ENCODE measurements at regions not wholly inside any gene's neighbourhood (a gene's known extent, or its start where the extent isn't known, plus 50 kb on each side); places are given as distances from the start of the nearest gene placed in this dataset.
"Not testable (repeated sequence)": the region's sequence is repeated elsewhere in the genome, so short reads cannot be mapped to it uniquely, and the experiment has no call there.

- DNase-seq = no peak
These were observed 386.5 kb upstream of the SLC39A10 start for GRCh38 chr2:195270466-195271039.

GRCh38 chr2:195269220-195269619 lies 387.8 kb upstream of the SLC39A10 start:
- DNase-seq = no peak

- no peak for DNase-seq
These were observed 399.0 kb upstream of the SLC39A10 start for GRCh38 chr2:195257979-195258378.

- no peak for DNase-seq
These were observed 405.0 kb upstream of the SLC39A10 start for GRCh38 chr2:195252018-195252417.

- DNase-seq = no peak
These were observed 405.8 kb upstream of the SLC39A10 start for GRCh38 chr2:195251214-195251613.

- no peak for DNase-seq
These were observed 418.2 kb upstream of the SLC39A10 start for GRCh38 chr2:195238826-195239225.

GRCh38 chr2:195238379-195238778 lies 418.6 kb upstream of the SLC39A10 start:
- DNase-seq = no peak

- not testable (repeated sequence) for DNase-seq
These were observed 428.5 kb upstream of the SLC39A10 start for GRCh38 chr2:195228547-195228946.

- DNase-seq = no peak
These were observed 443.0 kb upstream of the SLC39A10 start for GRCh38 chr2:195214072-195214471.

GRCh38 chr2:195212586-195212985 lies 444.4 kb upstream of the SLC39A10 start:
- no peak for DNase-seq

GRCh38 chr2:195202163-195202845 lies 454.7 kb upstream of the SLC39A10 start:
- DNase-seq = no peak

- DNase-seq = no peak
These were observed 457.2 kb upstream of the SLC39A10 start for GRCh38 chr2:195199864-195200263.

GRCh38 chr2:195181059-195181705 lies 475.8 kb upstream of the SLC39A10 start:
- no peak for DNase-seq

GRCh38 chr2:195168369-195168768 lies 488.7 kb upstream of the SLC39A10 start:
- DNase-seq = no peak

GRCh38 chr2:195164930-195165329 lies 492.1 kb upstream of the SLC39A10 start:
- no peak for DNase-seq

- no peak for DNase-seq
These were observed 494.1 kb upstream of the SLC39A10 start for GRCh38 chr2:195162918-195163317.

GRCh38 chr2:195162194-195162593 lies 494.8 kb upstream of the SLC39A10 start:
- DNase-seq = no peak

- DNase-seq = no peak
These were observed 496.1 kb upstream of the SLC39A10 start for GRCh38 chr2:195160963-195161362.

- DNase-seq = no peak
These were observed 505.3 kb upstream of the SLC39A10 start for GRCh38 chr2:195151711-195152110.

- no peak for DNase-seq
These were observed 506.2 kb upstream of the SLC39A10 start for GRCh38 chr2:195150819-195151218.

GRCh38 chr2:195148004-195148403 lies 509.0 kb upstream of the SLC39A10 start:
- DNase-seq = no peak

- no peak for DNase-seq
These were observed 510.1 kb upstream of the SLC39A10 start for GRCh38 chr2:195146761-195147541.

GRCh38 chr2:195138435-195138834 lies 518.6 kb upstream of the SLC39A10 start:
- DNase-seq = no peak

- DNase-seq = not testable (repeated sequence)
These were observed 531.1 kb upstream of the SLC39A10 start for GRCh38 chr2:195125889-195126288.

Data from NCI-H2029 treated with DMSO at 0.1 percent for 48 hours (cell line).